Thyroid gland (tissue), 4 donors: ENCODE measurements at regions not wholly inside any gene's neighbourhood (a gene's known extent, or its start where the extent isn't known, plus 50 kb on each side); places are given as distances from the start of the nearest gene placed in this dataset.

Experiments used
- DNase-seq, 2 donors: peaks; one replicate each; pipeline ENCODE4 v3.0.0-alpha.2; 2019
- H3K27ac ChIP-seq, 3 donors: fragments of 200-600 bp; sonication (generic); 1 replicate in 2 of 3; 2 replicates in 1 of 3; pipeline ENCODE4 v1.5.1; 2016 to 2019; ENCODE audit warnings: mild to moderate bottlenecking in 1 of 3, moderate library complexity in 1 of 3
- H3K27me3 ChIP-seq: fragments of 200-600 bp; sonication (generic); one replicate; pipeline ENCODE4 v1.5.1; 2019
- H3K36me3 ChIP-seq, 2 donors: fragments of 200-600 bp; sonication (generic); one replicate each; pipeline ENCODE4 v1.5.1; 2016 to 2019
- H3K4me1 ChIP-seq, 2 donors: fragments of 200-600 bp; sonication (generic); one replicate each; pipeline ENCODE4 v1.5.1; 2017 to 2019
- H3K4me3 ChIP-seq, 3 donors: fragments of 200-600 bp; sonication (generic); replicated peaks in 1 of 3; 1 replicate in 2 of 3; 2 replicates in 1 of 3; pipeline ENCODE4 v1.5.1; 2016; ENCODE audit warnings: mild to moderate bottlenecking in 1 of 3
- H3K9me3 ChIP-seq: fragments of 200-600 bp; sonication (generic); one replicate; pipeline ENCODE4 v1.5.1; 2017
- POLR2A ChIP-seq, 2 donors: fragments of 450-650 bp; IDR thresholded peaks; one replicate each; pipeline ENCODE4 v1.6.1; 2017; ENCODE audit warnings: antibody characterized with exemption in 2 of 2, mild to moderate bottlenecking in 2 of 2, moderate library complexity in 1 of 2
- WGBS, 2 donors: methylation state at CpG; one replicate each; pipeline ENCODE4 v1.1.5; 2017; 5-methylcytosine and 5-hydroxymethylcytosine counted together
- intact Hi-C: fragments of 100-400 bp; cut with DNase I; formaldehyde crosslinking; loops from one replicate; pipeline ENCODE4 v1.15.1; 2023
- TF ChIP-seq, protein P1 (sequence below), 6 experiments: fragments of 200-600 bp in 3 of 6; fragments of 450-650 bp in 3 of 6; sonication (generic) in 3 of 6; IDR thresholded peaks; one replicate each; pipeline ENCODE4 v1.5.1; 2016 to 2019; ENCODE audit warnings: antibody characterized with exemption in 6 of 6, mild to moderate bottlenecking in 2 of 6, inconsistent platforms in 1 of 6, moderate library complexity in 1 of 6

DNA sequence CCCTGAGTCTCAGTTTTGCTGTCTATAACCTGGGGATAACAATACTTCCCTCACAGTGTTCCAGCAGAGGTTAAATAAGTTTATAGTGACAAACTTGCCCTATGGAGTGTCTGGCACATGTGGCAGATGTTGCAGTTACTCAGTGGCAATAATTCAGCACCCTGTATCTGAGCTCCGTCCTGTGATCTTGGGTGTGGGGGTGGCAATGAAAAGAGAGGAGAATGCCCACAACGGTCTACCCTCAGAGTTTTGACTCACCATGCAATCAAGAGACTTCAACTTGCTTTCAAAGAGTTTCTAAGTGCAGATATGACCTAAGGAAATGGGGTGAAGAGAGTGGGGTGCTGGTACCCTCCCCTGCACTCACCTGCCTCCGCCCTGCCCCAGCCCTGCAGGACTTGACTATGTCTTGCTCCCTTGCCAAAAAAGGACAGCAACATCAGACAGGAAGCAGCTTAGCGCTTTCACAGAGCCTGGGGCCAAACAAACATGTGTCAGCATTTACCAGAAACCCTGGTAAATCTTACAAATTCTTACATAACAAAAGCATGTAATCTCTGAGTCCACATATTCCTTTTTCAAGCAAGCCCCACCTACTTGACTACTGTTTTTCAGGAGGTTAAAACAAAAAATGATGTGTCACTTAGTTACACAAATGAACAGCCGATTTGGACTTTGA is 185.1 kb upstream of the CAMK1G start:
- Histone ChIP-seq H3K36me3 (no peaks in the 10 kb centered on the region), H3K27me3 (no peaks in the 10 kb centered on the region), H3K9me3 (no peaks in the 10 kb centered on the region), H3K4me1 (peaks cover 0 to 5% of the 10 kb centered on the region in 2 donors), H3K27ac (no peak overlapping the region), H3K4me3 (no peak overlapping the region)
- 69 to 74% methylated on average over 5 of the region's 5 CpGs for WGBS, 2 donors
- peak in 1 of 2 donors; percentile 6 for DNase-seq
- no peak for TF ChIP-seq POLR2A (IDR thresholded peaks at IDR 0.05)
- TF ChIP-seq, protein P1, sequence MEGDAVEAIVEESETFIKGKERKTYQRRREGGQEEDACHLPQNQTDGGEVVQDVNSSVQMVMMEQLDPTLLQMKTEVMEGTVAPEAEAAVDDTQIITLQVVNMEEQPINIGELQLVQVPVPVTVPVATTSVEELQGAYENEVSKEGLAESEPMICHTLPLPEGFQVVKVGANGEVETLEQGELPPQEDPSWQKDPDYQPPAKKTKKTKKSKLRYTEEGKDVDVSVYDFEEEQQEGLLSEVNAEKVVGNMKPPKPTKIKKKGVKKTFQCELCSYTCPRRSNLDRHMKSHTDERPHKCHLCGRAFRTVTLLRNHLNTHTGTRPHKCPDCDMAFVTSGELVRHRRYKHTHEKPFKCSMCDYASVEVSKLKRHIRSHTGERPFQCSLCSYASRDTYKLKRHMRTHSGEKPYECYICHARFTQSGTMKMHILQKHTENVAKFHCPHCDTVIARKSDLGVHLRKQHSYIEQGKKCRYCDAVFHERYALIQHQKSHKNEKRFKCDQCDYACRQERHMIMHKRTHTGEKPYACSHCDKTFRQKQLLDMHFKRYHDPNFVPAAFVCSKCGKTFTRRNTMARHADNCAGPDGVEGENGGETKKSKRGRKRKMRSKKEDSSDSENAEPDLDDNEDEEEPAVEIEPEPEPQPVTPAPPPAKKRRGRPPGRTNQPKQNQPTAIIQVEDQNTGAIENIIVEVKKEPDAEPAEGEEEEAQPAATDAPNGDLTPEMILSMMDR (IDR thresholded peaks at IDR 0.05), result no peak
- intact Hi-C loops, result no loop called here

DNA sequence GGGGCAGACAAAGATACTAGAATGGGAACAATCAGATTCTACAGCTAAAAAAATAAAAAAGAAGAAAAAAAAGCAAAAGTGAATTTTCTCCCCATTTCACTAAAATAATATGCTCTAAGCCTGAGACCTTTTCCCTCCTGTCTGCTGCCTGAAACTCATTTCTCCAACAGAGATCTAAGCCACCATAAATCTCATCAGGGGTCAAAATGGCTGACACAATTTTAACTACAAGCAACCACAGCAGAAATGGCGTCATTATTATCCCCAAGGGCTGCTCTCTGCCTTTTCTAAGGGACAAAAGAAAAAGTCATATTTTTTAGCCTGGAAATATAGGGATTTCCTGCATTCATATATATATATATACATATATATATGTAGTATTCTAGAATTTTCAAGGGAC is 183.7 kb upstream of the CAMK1G start:
- Histone ChIP-seq H3K27me3 (no peaks in the 10 kb centered on the region), H3K36me3 (no peaks in the 10 kb centered on the region), H3K4me3 (no peak overlapping the region), H3K9me3 (no peaks in the 10 kb centered on the region), H3K4me1 (peaks cover 0 to 5% of the 10 kb centered on the region in 2 donors), H3K27ac (no peak overlapping the region)
- 78 to 91% methylated on average over 1 of the region's 1 CpG for WGBS, 2 donors
- DNase-seq, result no peak
- intact Hi-C loops, result no loop called here
- no peak for TF ChIP-seq POLR2A (IDR thresholded peaks at IDR 0.05)
- TF ChIP-seq, protein P1 (IDR thresholded peaks at IDR 0.05), result no peak

DNA sequence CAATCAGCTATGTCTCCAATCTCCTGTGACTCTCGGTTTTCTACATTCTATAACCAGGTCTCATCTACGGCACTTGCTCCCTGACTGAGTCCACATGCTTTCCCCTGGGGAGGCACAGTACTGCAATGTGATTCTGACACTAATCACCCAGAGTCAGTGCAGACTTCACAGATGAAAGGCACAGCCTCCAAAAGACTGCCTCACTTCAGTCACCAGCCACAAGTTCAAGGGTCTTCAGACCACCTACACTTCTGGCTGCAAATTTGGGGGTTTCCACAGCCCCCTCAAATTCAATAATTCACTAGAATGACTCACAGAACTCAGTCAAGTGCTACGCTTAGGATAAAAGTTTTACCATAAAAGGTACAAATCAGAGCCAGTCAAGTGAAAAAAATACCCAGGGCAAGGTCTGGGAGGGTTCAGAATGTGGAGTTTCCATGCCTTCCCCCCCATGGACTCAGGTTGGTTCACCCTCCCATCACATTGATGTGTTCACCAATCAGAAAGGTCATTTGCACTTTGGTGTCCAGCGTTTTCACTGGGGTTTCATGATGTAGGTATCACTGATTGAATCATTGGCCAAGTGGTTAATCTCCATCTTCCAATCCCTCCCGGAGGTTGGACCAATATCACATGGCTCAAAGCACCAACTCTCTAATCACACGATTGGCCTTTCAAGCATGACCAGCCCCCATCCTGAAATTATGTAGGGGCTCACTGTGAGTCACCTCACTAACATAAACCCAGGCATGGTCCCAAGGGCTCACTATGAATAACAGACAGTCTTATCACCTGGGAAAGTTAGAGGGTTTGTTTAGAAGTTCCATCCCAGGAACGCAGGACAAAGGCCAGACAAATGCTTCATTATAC is 182.9 kb upstream of the CAMK1G start:
- no peak overlapping the region for H3K4me3 ChIP-seq
- intact Hi-C loops, result no loop called here
- no peaks in the 10 kb centered on the region for H3K27me3 ChIP-seq
- H3K4me1 ChIP-seq, result peaks cover 0 to 5% of the 10 kb centered on the region in 2 donors
- no peak overlapping the region for H3K27ac ChIP-seq
- TF ChIP-seq, protein P1 (IDR thresholded peaks at IDR 0.05), result no peak
- TF ChIP-seq POLR2A (IDR thresholded peaks at IDR 0.05), result no peak
- H3K36me3 ChIP-seq, result no peaks in the 10 kb centered on the region
- no peak for DNase-seq
- 86 to 89% methylated on average over 7 of the region's 7 CpGs for WGBS, 2 donors
- H3K9me3 ChIP-seq, result no peaks in the 10 kb centered on the region

DNA sequence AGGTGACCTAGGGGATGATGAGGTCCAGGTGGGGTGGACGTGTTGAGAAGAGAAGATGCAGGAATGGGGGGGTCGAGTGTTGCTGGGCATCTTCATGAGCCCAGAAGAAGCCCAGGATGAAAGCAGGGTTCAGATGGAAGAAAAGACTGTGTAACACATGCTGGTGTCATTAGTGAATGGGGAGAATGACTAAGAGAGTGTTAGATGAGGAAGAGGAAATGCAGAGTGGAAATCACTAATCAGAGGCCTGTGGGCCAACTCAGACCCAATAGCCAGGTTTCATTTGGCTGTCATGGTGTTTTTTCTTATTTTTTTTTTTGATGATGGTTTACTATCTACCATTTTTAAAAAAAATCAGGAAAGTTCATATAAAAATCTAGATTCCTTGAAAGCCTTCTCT is 180.8 kb upstream of the CAMK1G start:
- Histone ChIP-seq H3K4me1 (peaks cover 0 to 5% of the 10 kb centered on the region in 2 donors), H3K36me3 (no peaks in the 10 kb centered on the region), H3K27ac (no peak overlapping the region), H3K9me3 (no peaks in the 10 kb centered on the region), H3K27me3 (no peaks in the 10 kb centered on the region), H3K4me3 (no peak overlapping the region)
- DNase-seq, result no peak
- TF ChIP-seq, protein P1 (IDR thresholded peaks at IDR 0.05), result no peak
- TF ChIP-seq POLR2A (IDR thresholded peaks at IDR 0.05), result no peak
- WGBS, 2 donors, result 65 to 73% methylated on average over 2 of the region's 2 CpGs
- intact Hi-C loops, result no loop called here

DNA sequence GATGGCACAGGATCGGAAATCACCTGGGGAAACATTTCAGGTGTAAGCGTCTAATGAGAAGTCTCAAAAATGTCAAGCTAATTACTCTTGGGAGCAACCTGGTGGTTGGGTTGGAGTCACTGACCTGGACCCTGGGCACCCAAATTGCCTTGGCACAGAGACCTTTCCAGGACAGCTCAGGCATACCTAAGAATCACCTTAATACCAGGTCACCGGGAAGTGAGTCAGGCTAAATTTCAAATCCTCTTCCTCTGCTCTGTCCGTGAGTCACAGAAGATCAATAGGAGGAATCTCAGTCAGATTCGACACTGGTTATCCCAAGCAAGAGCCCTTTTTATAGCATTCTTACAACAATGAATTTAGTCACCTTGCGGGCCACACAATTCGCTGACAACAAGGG is 179.6 kb upstream of the CAMK1G start:
- intact Hi-C loops, result no loop called here
- H3K4me3 ChIP-seq, result no peak overlapping the region
- no peaks in the 10 kb centered on the region for H3K9me3 ChIP-seq
- H3K4me1 ChIP-seq, result no peaks in the 10 kb centered on the region
- H3K36me3 ChIP-seq, result no peaks in the 10 kb centered on the region
- no peak overlapping the region for H3K27ac ChIP-seq
- WGBS, 2 donors, result 87 to 95% methylated on average over 7 of the region's 7 CpGs
- no peaks in the 10 kb centered on the region for H3K27me3 ChIP-seq
- no peak for DNase-seq
- TF ChIP-seq, protein P1 (IDR thresholded peaks at IDR 0.05), result no peak
- TF ChIP-seq POLR2A (IDR thresholded peaks at IDR 0.05), result no peak
